H9 (cell line): ENCODE measurements at regions not wholly inside any gene's neighbourhood (a gene's known extent, or its start where the extent isn't known, plus 50 kb on each side); places are given as distances from the start of the nearest gene placed in this dataset.

Experiments used
- DNase-seq: peaks from one replicate; pipeline ENCODE4 v3.0.0-alpha.2; 2017
- H2AFZ ChIP-seq: one replicate; pipeline ENCODE4 v1.6.1; 2013; ENCODE audit warnings: mild to moderate bottlenecking, low read length, control low read depth, moderate library complexity
- H2AK5ac ChIP-seq: 2 replicates; pipeline ENCODE4 v1.6.1; 2013; ENCODE audit warnings: low read length, control low read depth, mixed read lengths; ENCODE audit not compliant: insufficient read length
- H2BK120ac ChIP-seq: one replicate; pipeline ENCODE4 v1.6.1; 2013; ENCODE audit warnings: low read depth, mild to moderate bottlenecking, low read length, control low read depth, inconsistent platforms; ENCODE audit not compliant: poor library complexity, severe bottlenecking
- H2BK12ac ChIP-seq: 2 replicates; pipeline ENCODE4 v1.6.1; 2013; ENCODE audit warnings: low read length, control low read depth, mixed read lengths, low read depth; ENCODE audit not compliant: insufficient read length
- H2BK15ac ChIP-seq: 2 replicates; pipeline ENCODE4 v1.6.1; 2013; ENCODE audit warnings: low read depth, low read length, control low read depth
- H2BK20ac ChIP-seq: one replicate; pipeline ENCODE4 v1.6.1; 2013; ENCODE audit warnings: low read depth, mild to moderate bottlenecking, low read length, control low read depth, inconsistent platforms; ENCODE audit not compliant: poor library complexity, severe bottlenecking
- H2BK5ac ChIP-seq: 2 replicates; pipeline ENCODE4 v1.6.1; 2013; ENCODE audit warnings: low read length, control low read depth, mixed read lengths; ENCODE audit not compliant: insufficient read length
- H3K14ac ChIP-seq: 2 replicates; pipeline ENCODE4 v1.6.1; 2013; ENCODE audit warnings: low read length, control low read depth; ENCODE audit not compliant: insufficient read depth
- H3K18ac ChIP-seq: 2 replicates; pipeline ENCODE4 v1.6.1; 2013; ENCODE audit warnings: low read depth, mild to moderate bottlenecking, mixed read lengths, low read length, control low read depth; ENCODE audit not compliant: insufficient read length
- H3K23ac ChIP-seq: 2 replicates; pipeline ENCODE4 v1.6.1; 2013; ENCODE audit warnings: low read length, control low read depth, mixed read lengths, low read depth; ENCODE audit not compliant: insufficient read length
- H3K23me2 ChIP-seq: 2 replicates; pipeline ENCODE4 v1.6.1; 2013; ENCODE audit warnings: low read depth, mild to moderate bottlenecking, mixed read lengths, low read length, control low read depth; ENCODE audit not compliant: insufficient read length, poor library complexity, severe bottlenecking
- H3K27ac ChIP-seq: 2 replicates; pipeline ENCODE4 v1.5.1; 2013; ENCODE audit warnings: low read length, control low read depth, mixed read lengths, low read depth; ENCODE audit not compliant: insufficient read length
- H3K27me3 ChIP-seq: 2 replicates; pipeline ENCODE4 v1.6.1; 2013; ENCODE audit warnings: low read length, control low read depth, inconsistent platforms; ENCODE audit not compliant: insufficient read depth
- H3K4ac ChIP-seq: 2 replicates; pipeline ENCODE4 v1.6.1; 2013; ENCODE audit warnings: low read depth, mild to moderate bottlenecking, control low read depth, inconsistent platforms, low read length, moderate library complexity
- H3K4me1 ChIP-seq: 2 replicates; pipeline ENCODE4 v1.6.1; 2013; ENCODE audit warnings: low read length, control low read depth, inconsistent platforms; ENCODE audit not compliant: insufficient read depth
- H3K4me2 ChIP-seq: 2 replicates; pipeline ENCODE4 v1.6.1; 2013; ENCODE audit warnings: low read length, control low read depth, mixed read lengths; ENCODE audit not compliant: insufficient read length, insufficient read depth
- H3K56ac ChIP-seq: 2 replicates; pipeline ENCODE4 v1.6.1; 2013; ENCODE audit warnings: low read depth, mild to moderate bottlenecking, mixed read lengths, low read length, control low read depth; ENCODE audit not compliant: insufficient read length
- H3K79me1 ChIP-seq: 2 replicates; pipeline ENCODE4 v1.6.1; 2013; ENCODE audit warnings: low read depth, mild to moderate bottlenecking, moderate library complexity, low read length, control low read depth, inconsistent platforms; ENCODE audit not compliant: insufficient read depth, poor library complexity, severe bottlenecking
- H3K79me2 ChIP-seq: 2 replicates; pipeline ENCODE4 v1.6.1; 2013; ENCODE audit warnings: low read length, control low read depth, inconsistent platforms; ENCODE audit not compliant: insufficient read depth
- H3K9ac ChIP-seq: 2 replicates; pipeline ENCODE4 v1.6.1; 2013; ENCODE audit warnings: low read length, control low read depth, mixed read lengths; ENCODE audit not compliant: insufficient read length; ENCODE audit errors: extremely low read depth
- H3K9me3 ChIP-seq: one replicate; pipeline ENCODE4 v1.6.1; 2013; ENCODE audit warnings: low read depth, low read length, inconsistent platforms; ENCODE audit not compliant: control insufficient read depth
- H3T11ph ChIP-seq: one replicate; pipeline ENCODE4 v1.6.1; 2013; ENCODE audit warnings: mild to moderate bottlenecking, low read length, control low read depth, inconsistent platforms
- H4K20me1 ChIP-seq: one replicate; pipeline ENCODE4 v1.6.1; 2013; ENCODE audit not compliant: control insufficient read depth, insufficient read length, insufficient read depth
- H4K5ac ChIP-seq: 2 replicates; pipeline ENCODE4 v1.6.1; 2013; ENCODE audit warnings: low read depth, mild to moderate bottlenecking, mixed read lengths, low read length, control low read depth; ENCODE audit not compliant: insufficient read length
- H4K8ac ChIP-seq: replicated peaks from 2 replicates; pipeline ENCODE4 v1.6.1; 2013; ENCODE audit warnings: low read length, control low read depth, mixed read lengths, low read depth; ENCODE audit not compliant: insufficient read length
- H4K91ac ChIP-seq: 2 replicates; pipeline ENCODE4 v1.6.1; 2013; ENCODE audit warnings: low read depth, mild to moderate bottlenecking, moderate library complexity, mixed read lengths, low read length, control low read depth; ENCODE audit not compliant: insufficient read length
- H3K27ac Mint-ChIP-seq, 3 experiments: 2 replicates in 2 of 3; 3 replicates in 1 of 3; pipeline ENCODE4 v1.8.0; 2020 to 2021; ENCODE audit warnings: mixed read lengths in 3 of 3, mild to moderate bottlenecking in 1 of 3, moderate library complexity in 1 of 3
- H3K27me3 Mint-ChIP-seq: 2 replicates; pipeline ENCODE4 v1.8.0; 2021; ENCODE audit warnings: low read depth, mild to moderate bottlenecking, moderate library complexity, mixed read lengths
- H3K36me3 Mint-ChIP-seq, 3 experiments: 2 replicates in 2 of 3; 3 replicates in 1 of 3; pipeline ENCODE4 v1.8.0; 2020 to 2021; ENCODE audit warnings: low read depth in 3 of 3, mixed read lengths in 3 of 3; ENCODE audit not compliant: insufficient read depth in 1 of 3
- H3K4me1 Mint-ChIP-seq, 2 experiments: 2 replicates each; pipeline ENCODE4 v1.8.0; 2020; ENCODE audit warnings: mixed read lengths in 2 of 2
- H3K4me3 Mint-ChIP-seq, 2 experiments: 2 replicates in 1 of 2; 3 replicates in 1 of 2; pipeline ENCODE4 v1.8.0; 2020 to 2021; ENCODE audit warnings: mild to moderate bottlenecking in 2 of 2, mixed read lengths in 2 of 2, moderate library complexity in 1 of 2
- H3K9me3 Mint-ChIP-seq, 2 experiments: 2 replicates in 1 of 2; 3 replicates in 1 of 2; pipeline ENCODE4 v1.8.0; 2020; ENCODE audit warnings: mild to moderate bottlenecking in 2 of 2, mixed read lengths in 2 of 2, moderate library complexity in 1 of 2
- WGBS: extraction: QIAGEN DNeasy Blood & Tissue Kit; methylation state at CpG from one replicate; pipeline ENCODE4 v1.1.7; 2013; ENCODE audit warnings: missing lambda C conversion rate, low lambda C conversion rate, mixed read lengths; ENCODE audit not compliant: insufficient read length; ENCODE audit errors: extremely low coverage; 5-methylcytosine and 5-hydroxymethylcytosine counted together
- TF ChIP-seq, protein P1 (sequence below): fragments of 200-600 bp; sonication (generic); conservative IDR thresholded peaks from 3 replicates; pipeline ENCODE4 v1.8.0; 2021; ENCODE audit warnings: antibody characterized with exemption, mild to moderate bottlenecking

DNA sequence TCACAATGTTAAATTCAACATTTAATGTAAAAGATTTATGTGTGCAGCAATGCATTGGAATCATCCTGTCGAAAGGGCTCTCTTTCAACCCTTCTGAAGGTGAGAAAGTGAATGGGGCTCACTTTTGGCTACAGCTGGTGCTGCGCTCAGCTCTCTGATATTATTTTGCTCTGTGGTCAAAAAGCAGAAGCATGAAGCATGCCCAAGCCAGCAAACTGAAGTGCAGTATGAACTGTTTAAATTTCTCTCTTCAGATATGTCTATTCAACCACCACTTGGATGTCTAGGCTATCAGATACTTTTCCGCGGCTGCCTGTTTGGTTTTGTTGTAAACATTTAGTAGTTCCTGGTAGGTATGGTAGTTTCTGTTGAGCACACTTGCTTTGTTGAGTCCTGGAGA, 216.9 kb upstream of the TMPRSS15 start:
- H3K4me3 Mint-ChIP-seq, result no peak overlapping the region
- Histone ChIP-seq H3K4me2 (no peak overlapping the region), H2BK120ac (no peak overlapping the region), H4K8ac (no peak overlapping the region), H3K14ac (no peak overlapping the region), H3K27me3 (no peaks in the 10 kb centered on the region), H3K79me1 (no peaks in the 10 kb centered on the region), H3K79me2 (no peaks in the 10 kb centered on the region), H3K9ac (no peak overlapping the region), H3K4ac (no peak overlapping the region), H2BK20ac (no peak overlapping the region), H2BK12ac (no peak overlapping the region), H4K20me1 (no peaks in the 10 kb centered on the region), H2AFZ (no peak overlapping the region), H2AK5ac (no peak overlapping the region), H3T11ph (no peak overlapping the region), H3K27ac (no peak overlapping the region), H4K91ac (no peak overlapping the region), H4K5ac (no peak overlapping the region), H3K56ac (no peak overlapping the region), H3K4me1 (no peaks in the 10 kb centered on the region), H3K23me2 (no peaks in the 10 kb centered on the region), H3K23ac (no peak overlapping the region), H3K9me3 (no peaks in the 10 kb centered on the region), H3K18ac (no peak overlapping the region), H2BK15ac (no peak overlapping the region), H2BK5ac (no peak overlapping the region)
- H3K27me3 Mint-ChIP-seq, result no peaks in the 10 kb centered on the region
- no CpG with 5 or more reads among the region's 4 CpGs for WGBS
- H3K4me1 Mint-ChIP-seq, result no peaks in the 10 kb centered on the region
- DNase-seq, result no peak
- TF ChIP-seq, protein P1, sequence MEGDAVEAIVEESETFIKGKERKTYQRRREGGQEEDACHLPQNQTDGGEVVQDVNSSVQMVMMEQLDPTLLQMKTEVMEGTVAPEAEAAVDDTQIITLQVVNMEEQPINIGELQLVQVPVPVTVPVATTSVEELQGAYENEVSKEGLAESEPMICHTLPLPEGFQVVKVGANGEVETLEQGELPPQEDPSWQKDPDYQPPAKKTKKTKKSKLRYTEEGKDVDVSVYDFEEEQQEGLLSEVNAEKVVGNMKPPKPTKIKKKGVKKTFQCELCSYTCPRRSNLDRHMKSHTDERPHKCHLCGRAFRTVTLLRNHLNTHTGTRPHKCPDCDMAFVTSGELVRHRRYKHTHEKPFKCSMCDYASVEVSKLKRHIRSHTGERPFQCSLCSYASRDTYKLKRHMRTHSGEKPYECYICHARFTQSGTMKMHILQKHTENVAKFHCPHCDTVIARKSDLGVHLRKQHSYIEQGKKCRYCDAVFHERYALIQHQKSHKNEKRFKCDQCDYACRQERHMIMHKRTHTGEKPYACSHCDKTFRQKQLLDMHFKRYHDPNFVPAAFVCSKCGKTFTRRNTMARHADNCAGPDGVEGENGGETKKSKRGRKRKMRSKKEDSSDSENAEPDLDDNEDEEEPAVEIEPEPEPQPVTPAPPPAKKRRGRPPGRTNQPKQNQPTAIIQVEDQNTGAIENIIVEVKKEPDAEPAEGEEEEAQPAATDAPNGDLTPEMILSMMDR, result no peak
- no peak overlapping the region for H3K27ac Mint-ChIP-seq
- no peaks in the 10 kb centered on the region for H3K36me3 Mint-ChIP-seq
- H3K9me3 Mint-ChIP-seq, result no peaks in the 10 kb centered on the region
